HG02642 (cell line): ENCODE measurements at regions not wholly inside any gene's neighbourhood (a gene's known extent, or its start where the extent isn't known, plus 50 kb on each side); places are given as distances from the start of the nearest gene placed in this dataset.

Experiments used
- ATAC-seq: cut with Tn5 transposase; IDR thresholded peaks from one replicate; pipeline ENCODE4 v1.9.1; 2021; ENCODE audit warnings: mild to moderate bottlenecking; ENCODE audit not compliant: unreplicated experiment, poor library complexity

DNA sequence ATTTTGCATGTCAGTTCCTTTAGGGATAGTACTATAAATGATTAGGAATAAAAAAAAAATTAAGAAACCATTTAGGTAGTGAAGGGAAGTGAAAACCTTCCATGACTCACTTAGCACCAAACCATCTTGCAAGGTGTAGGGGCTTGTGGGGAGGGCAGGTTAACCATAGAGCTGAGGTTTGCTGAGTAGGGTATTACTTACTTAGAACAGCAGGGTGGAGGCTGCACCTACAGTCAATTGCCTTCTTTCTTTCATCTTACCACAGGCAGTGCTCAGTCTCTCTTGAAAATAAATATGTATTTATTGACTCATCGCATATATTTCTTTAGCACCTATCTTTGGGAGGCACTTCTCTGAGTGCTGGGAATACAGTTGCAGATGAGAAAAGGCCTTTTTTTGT, 104.9 kb upstream of the GIMD1 start:
- no peak for ATAC-seq

DNA sequence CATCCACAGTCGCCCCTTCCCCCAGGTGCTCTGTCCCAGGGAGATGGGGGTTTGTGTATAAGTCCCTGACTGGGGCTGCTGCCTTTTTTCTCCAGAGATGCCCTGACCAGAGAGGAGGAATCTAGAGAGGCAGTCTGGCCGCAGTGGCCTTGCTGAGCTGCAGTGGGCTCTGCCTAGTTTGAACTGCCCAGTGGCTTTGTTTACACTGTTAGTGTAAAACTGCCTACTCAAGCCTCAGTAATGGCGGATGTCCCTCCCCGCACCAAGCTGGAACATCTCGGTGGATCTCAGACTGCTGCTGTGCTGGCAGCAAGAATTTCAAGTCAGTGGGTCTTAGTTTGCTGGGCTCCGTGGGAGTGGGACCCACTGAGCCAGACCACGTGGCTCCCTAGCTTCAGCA, 102.6 kb upstream of the GIMD1 start:
- no peak for ATAC-seq

GRCh38 chr4:106463622-106464021, 95.0 kb upstream of the GIMD1 start:
- ATAC-seq: no peak

GRCh38 chr4:106454581-106454980, 86.0 kb upstream of the GIMD1 start:
- no peak for ATAC-seq

DNA sequence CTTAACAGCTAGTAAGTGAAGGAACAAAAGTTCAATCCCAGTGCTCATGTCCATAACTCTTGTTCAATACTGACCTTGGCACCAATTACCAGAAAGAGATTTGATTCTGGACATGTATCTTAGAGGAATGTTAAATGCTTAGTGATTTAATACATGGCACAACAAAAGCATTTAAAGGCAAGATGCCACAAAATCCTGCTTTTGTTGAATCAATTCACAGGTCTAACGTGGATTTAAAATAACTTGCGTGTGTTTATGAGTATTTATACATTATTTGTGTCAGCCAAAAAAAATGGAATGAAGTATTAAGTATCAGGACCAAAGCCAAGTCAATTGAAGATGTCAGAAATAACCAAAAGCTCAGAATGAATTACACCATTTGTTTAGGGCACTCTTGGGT, 85.4 kb upstream of the GIMD1 start:
- ATAC-seq: no peak

DNA sequence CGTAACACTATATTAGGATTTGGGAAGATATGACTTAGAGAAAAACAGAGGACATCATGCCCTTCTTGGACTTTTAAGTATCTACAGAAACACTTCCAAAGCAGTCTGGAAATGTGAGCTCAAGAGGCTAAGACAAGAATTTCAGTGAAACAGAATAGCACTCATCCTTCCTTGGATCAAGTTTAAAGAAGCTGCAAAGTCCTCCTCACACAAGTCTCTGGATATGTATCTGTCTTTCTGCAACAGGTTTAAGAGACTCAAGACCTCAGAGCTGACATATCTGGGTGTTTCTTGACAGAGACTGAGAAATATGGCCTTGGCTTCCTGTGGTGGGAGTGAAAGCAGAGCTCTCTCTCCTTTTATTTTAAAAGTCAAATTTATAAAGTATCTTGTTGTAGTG, 82.5 kb upstream of the GIMD1 start:
- ATAC-seq: no peak

- no peak for ATAC-seq
Observed at GRCh38 chr4:106450249-106450648, 81.7 kb upstream of the GIMD1 start.

DNA sequence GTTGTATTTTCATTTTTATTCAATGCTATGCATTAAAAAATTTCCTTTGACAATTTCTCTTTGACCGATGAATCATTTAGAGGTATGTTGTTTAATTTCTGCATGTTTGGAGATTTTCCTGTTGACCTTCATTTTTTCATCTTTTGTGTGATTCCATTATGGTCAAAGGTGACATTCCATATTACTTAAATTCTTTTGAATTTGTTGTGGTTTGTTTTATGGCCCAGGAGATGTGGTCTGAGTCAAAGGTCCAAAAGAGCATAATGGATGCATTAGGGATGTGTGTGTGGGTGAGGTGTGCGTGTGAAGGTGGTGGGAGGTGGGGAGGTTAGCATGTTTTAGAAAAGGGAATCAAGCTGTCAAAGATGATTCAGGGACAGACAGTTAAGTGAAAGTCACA, 76.0 kb upstream of the GIMD1 start:
- no peak for ATAC-seq

GRCh38 chr4:106430797-106431196, 62.2 kb upstream of the GIMD1 start:
- no peak for ATAC-seq

GRCh38 chr4:106429885-106430284, 61.3 kb upstream of the GIMD1 start:
- no peak for ATAC-seq

- no peak for ATAC-seq
Observed at GRCh38 chr4:106426069-106426468, 57.5 kb upstream of the GIMD1 start.

- no peak for ATAC-seq
Observed at GRCh38 chr4:106425576-106425975, 57.0 kb upstream of the GIMD1 start.

DNA sequence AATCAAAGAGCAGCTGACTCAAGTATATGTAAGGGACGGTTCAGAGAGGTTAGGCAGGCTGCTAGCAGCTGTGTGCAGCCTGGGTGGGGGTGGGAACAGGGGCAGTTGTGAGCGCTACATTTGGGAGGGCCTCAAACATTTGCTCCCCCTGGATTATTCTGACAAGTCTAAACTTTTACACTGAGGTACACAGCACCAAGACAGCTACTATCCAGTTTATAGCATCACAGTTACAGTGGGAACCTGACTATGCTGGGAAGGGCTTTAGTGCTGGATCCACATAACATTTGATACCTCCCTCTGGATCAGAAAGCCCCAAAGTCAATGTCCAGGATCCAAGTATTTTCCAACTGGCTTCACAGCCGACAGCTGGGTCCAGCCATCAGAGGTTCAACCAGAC, 55.8 kb upstream of the GIMD1 start:
- no peak for ATAC-seq

- ATAC-seq: no peak
Observed at GRCh38 chr4:106423791-106424190, 55.2 kb upstream of the GIMD1 start.

DNA sequence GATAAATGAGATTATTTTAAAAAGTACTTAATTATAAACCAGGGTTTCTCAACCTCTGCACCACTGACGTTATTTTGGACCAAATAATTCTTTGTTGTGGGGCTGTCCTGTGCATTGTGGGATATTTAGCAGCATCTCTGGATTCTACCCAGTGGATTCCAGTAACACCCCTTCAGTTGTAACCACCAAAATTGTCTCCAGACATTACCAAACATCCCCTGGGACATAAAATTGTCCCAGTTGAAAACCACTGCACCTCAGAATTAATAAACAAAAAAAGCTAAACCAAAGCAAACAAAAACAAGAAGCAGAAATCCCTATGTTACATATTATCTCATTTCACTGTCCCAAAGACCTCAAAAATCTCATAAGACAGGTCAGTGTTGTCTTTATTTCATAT, 54.2 kb upstream of the GIMD1 start:
- no peak for ATAC-seq

DNA sequence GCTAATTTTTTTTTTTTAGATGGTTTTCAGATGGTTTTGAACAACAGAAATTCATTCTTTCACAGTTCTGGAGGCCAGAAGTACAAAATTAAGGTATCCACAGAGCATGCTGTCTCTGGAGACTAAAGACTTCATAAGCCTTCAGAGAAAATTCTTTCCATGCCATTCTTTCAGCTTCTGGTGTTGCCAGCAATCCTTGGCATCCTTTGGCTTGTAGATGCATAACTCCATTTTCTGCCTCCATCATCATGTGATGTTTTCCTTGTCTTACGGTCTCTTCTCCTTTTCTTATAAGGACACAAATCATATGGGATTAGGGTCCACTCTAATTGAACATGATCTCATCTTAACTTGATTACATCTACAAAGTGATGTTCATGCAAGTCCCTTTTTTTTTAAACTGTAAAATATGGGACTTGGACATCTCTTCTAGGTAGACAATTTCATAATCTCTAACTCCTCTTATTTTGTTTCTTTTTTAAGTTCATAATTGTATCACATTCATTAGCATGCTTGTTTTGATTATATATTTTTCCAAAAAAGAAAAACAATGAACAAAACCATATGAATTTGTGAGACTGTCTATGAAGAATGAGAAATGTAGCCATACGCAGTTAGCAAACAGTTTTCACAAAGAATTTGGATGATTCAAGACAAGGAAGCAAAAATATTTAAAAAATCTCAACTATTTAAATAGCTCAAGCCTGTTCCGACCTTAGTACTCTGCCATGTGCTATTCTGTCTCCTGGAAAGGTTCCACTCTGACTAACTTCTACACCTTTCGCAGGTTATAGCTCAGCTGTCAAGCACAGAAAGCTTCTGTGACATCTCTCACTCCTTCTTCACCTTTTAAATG, 53.1 kb upstream of the GIMD1 start:
- no peak for ATAC-seq

GRCh38 chr4:106418444-106418843, 49.9 kb upstream of the GIMD1 start:
- ATAC-seq: no peak
